HEK293 (cell line): ENCODE measurements at regions not wholly inside any gene's neighbourhood (a gene's known extent, or its start where the extent isn't known, plus 50 kb on each side); places are given as distances from the start of the nearest gene placed in this dataset.
A peak's percentile ranks its signal among the peaks of the same experiment; 100 is the strongest.

Experiments
- CTCF ChIA-PET: fragments of 350-600 bp; formaldehyde crosslinking; extraction: SDS; loops from one replicate; lab custom pipeline; 2021; ENCODE audit warnings: antibody characterized with exemption; lab: Yijun Ruan, JAX
- POLR2A ChIA-PET: fragments of 300-600 bp; formaldehyde crosslinking; extraction: SDS; loops from one replicate; lab custom pipeline; 2020; ENCODE audit warnings: antibody characterized with exemption, inconsistent platforms; lab: Yijun Ruan, JAX
- H3K27ac ChIP-seq: fragments of 200-500 bp; sonication (Bioruptor generic); 2 replicates; pipeline ENCODE4 v1.5.1; 2014; ENCODE audit warnings: low read depth, low read length, control low read depth, inconsistent platforms; ENCODE audit errors: extremely low read depth
- H3K36me3 ChIP-seq, 2 experiments: fragments of 200-500 bp in 1 of 2; sonication (Bioruptor generic) in 1 of 2; 1 replicate in 1 of 2; 2 replicates in 1 of 2; pipeline ENCODE4 v1.5.1; 2014 to 2017; ENCODE audit warnings: inconsistent platforms in 2 of 2, low read length in 2 of 2; ENCODE audit not compliant: control insufficient read depth in 2 of 2, insufficient read depth in 1 of 2
- H3K4me1 ChIP-seq: fragments of 200-500 bp; sonication (Bioruptor generic); 2 replicates; pipeline ENCODE4 v1.5.1; 2014; ENCODE audit warnings: mild to moderate bottlenecking, low read length, inconsistent platforms; ENCODE audit not compliant: control insufficient read depth, insufficient read depth
- H3K4me3 ChIP-seq: 2 replicates; pipeline ENCODE4 v1.5.1; 2011; ENCODE audit warnings: low read depth, mild to moderate bottlenecking, control low read depth, low read length, moderate library complexity
- H3K9me3 ChIP-seq: fragments of 200-500 bp; sonication (Bioruptor generic); 2 replicates; pipeline ENCODE4 v1.5.1; 2014; ENCODE audit warnings: low read depth, low read length, inconsistent platforms; ENCODE audit not compliant: control insufficient read depth, insufficient read depth
- GFI1B ChIP-seq: fragments of 450-650 bp; formaldehyde crosslinking; IDR thresholded peaks from 2 replicates; pipeline ENCODE4 v1.5.1; 2016; ENCODE audit warnings: missing biosample characterization, missing genetic modification characterization
- GLI2 ChIP-seq: fragments of 450-650 bp; formaldehyde crosslinking; IDR thresholded peaks from 2 replicates; pipeline ENCODE4; 2017; ENCODE audit warnings: missing biosample characterization, missing genetic modification characterization, low read depth, borderline replicate concordance
- KLF10 ChIP-seq: fragments of 450-650 bp; IDR thresholded peaks from 2 replicates; pipeline ENCODE4 v1.5.1; 2018; ENCODE audit warnings: missing biosample characterization, mild to moderate bottlenecking, missing genetic modification characterization
- RBAK ChIP-seq: fragments of 450-650 bp; formaldehyde crosslinking; IDR thresholded peaks from 2 replicates; pipeline ENCODE4 v1.5.1; 2016; ENCODE audit warnings: missing biosample characterization, missing genetic modification characterization
- SCRT1 ChIP-seq: fragments of 450-650 bp; formaldehyde crosslinking; IDR thresholded peaks from 2 replicates; pipeline ENCODE4 v1.5.1; 2016; ENCODE audit warnings: missing biosample characterization, missing genetic modification characterization, borderline replicate concordance
- ZFP3 ChIP-seq: fragments of 450-650 bp; formaldehyde crosslinking; IDR thresholded peaks from 2 replicates; pipeline ENCODE4 v1.5.1; 2016; ENCODE audit warnings: low read depth, missing biosample characterization, missing genetic modification characterization
- ZNF132 ChIP-seq: fragments of 450-650 bp; formaldehyde crosslinking; IDR thresholded peaks from 2 replicates; pipeline ENCODE4 v1.5.1; 2017; ENCODE audit warnings: missing biosample characterization, missing genetic modification characterization, borderline replicate concordance
- ZNF175 ChIP-seq: fragments of 450-650 bp; formaldehyde crosslinking; IDR thresholded peaks from 2 replicates; pipeline ENCODE4 v1.5.1; 2016; ENCODE audit warnings: missing biosample characterization, missing genetic modification characterization
- ZNF239 ChIP-seq: fragments of 450-650 bp; formaldehyde crosslinking; IDR thresholded peaks from 2 replicates; pipeline ENCODE4 v1.5.1; 2016; ENCODE audit warnings: missing biosample characterization, missing genetic modification characterization
- ZNF354C ChIP-seq: fragments of 450-650 bp; formaldehyde crosslinking; IDR thresholded peaks from 2 replicates; pipeline ENCODE4 v1.5.1; 2016; ENCODE audit warnings: missing biosample characterization, missing genetic modification characterization, low read depth, borderline replicate concordance
- ZNF426 ChIP-seq: fragments of 450-650 bp; formaldehyde crosslinking; IDR thresholded peaks from 2 replicates; pipeline ENCODE4 v1.5.1; 2017; ENCODE audit warnings: missing biosample characterization, missing genetic modification characterization, mild to moderate bottlenecking, inconsistent platforms, moderate library complexity
- ZNF555 ChIP-seq: fragments of 450-650 bp; formaldehyde crosslinking; conservative IDR thresholded peaks from 2 replicates; pipeline ENCODE4 v1.5.1; 2017; ENCODE audit warnings: missing biosample characterization, mild to moderate bottlenecking, missing genetic modification characterization, inconsistent platforms
- ZNF558 ChIP-seq: fragments of 450-650 bp; formaldehyde crosslinking; IDR thresholded peaks from 2 replicates; pipeline ENCODE4 v1.5.1; 2016; ENCODE audit warnings: missing biosample characterization, missing genetic modification characterization
- ZNF624 ChIP-seq: fragments of 450-650 bp; formaldehyde crosslinking; IDR thresholded peaks from 2 replicates; pipeline ENCODE4 v1.5.1; 2017; ENCODE audit warnings: missing biosample characterization, missing genetic modification characterization
- ZNF626 ChIP-seq: fragments of 450-650 bp; sonication (Bioruptor Pico); formaldehyde crosslinking; IDR thresholded peaks from 2 replicates; pipeline ENCODE4 v1.5.1; 2018; ENCODE audit warnings: missing biosample characterization, missing genetic modification characterization, inconsistent platforms
- ZXDB ChIP-seq: fragments of 450-650 bp; formaldehyde crosslinking; IDR thresholded peaks from 2 replicates; pipeline ENCODE4 v1.5.1; 2016; ENCODE audit warnings: missing biosample characterization, missing genetic modification characterization
- TF ChIP-seq, protein P1 (sequence below): fragments of 450-650 bp; formaldehyde crosslinking; optimal IDR thresholded peaks from 2 replicates; pipeline ENCODE3; 2016; ENCODE audit warnings: missing biosample characterization, mild to moderate bottlenecking, missing genetic modification characterization
- TF ChIP-seq, protein P2 (sequence below): fragments of 450-650 bp; formaldehyde crosslinking; IDR thresholded peaks from 2 replicates; pipeline ENCODE4 v1.5.1; 2016; ENCODE audit warnings: missing biosample characterization, missing genetic modification characterization, low read depth
- TF ChIP-seq, protein P3 (sequence below): fragments of 450-650 bp; formaldehyde crosslinking; IDR thresholded peaks from 2 replicates; pipeline ENCODE4 v1.5.1; 2016; ENCODE audit warnings: missing biosample characterization, missing genetic modification characterization

DNA sequence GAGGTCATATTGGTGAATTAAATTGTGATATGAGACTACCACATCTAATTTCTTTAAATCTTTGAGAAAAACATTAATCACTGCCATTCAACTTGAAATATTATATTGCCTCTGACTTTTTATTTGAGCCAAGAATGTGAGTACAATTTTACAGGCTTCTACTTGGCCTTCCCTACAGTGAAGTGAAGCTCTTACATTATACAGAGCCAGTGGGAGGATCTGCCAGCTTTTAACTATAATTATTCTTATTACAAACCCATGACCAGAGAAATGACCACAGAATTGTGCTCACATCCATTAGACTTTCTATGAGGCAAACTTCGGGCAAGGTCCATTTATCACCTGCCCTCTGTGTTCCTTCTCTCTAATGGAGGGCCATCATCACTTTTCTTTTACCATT, 114.2 kb downstream of the RERGL start:
- CTCF ChIA-PET, result interaction anchor here (0.6 to 1.4 kb wide), 2 partner anchors 15 to 343 kb away, joined by 3 to 4 read pairs; no protein-coding TSS in a partner anchor

DNA sequence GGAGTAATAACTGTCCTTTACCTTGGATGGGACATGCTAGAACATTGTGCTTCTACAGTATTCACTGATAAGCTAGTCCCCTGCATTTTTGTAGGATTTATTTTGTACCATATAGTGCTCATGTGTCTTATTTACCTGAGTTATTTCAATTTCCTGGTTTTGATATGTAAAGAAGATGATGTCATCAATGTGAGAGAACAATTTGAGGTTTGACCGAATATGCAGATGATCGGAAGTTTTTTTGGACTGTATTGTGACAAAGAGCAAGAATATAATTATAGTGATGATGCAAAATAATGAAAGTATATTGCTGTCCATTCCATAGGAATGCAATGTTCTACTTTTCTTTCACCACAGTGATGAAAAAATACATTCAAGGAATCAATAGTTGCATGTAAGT, 114.8 kb downstream of the RERGL start:
- POLR2A ChIA-PET, result no interaction called here
- CTCF ChIA-PET, result interaction anchor here (0.6 to 1.4 kb wide), 2 partner anchors 15 to 344 kb away, joined by 3 to 4 read pairs; no protein-coding TSS in a partner anchor
- Histone ChIP-seq H3K27ac (no peak overlapping the region), H3K9me3 (no peaks in the 10 kb centered on the region), H3K4me3 (no peak overlapping the region), H3K36me3 (no peaks in the 10 kb centered on the region), H3K4me1 (no peaks in the 10 kb centered on the region)
- TF ChIP-seq, protein P1, sequence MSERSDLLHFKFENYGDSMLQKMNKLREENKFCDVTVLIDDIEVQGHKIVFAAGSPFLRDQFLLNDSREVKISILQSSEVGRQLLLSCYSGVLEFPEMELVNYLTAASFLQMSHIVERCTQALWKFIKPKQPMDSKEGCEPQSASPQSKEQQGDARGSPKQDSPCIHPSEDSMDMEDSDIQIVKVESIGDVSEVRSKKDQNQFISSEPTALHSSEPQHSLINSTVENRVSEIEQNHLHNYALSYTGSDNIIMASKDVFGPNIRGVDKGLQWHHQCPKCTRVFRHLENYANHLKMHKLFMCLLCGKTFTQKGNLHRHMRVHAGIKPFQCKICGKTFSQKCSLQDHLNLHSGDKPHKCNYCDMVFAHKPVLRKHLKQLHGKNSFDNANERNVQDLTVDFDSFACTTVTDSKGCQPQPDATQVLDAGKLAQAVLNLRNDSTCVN (tag by site-specific recombination), result no peak
- TF ChIP-seq, protein P2, sequence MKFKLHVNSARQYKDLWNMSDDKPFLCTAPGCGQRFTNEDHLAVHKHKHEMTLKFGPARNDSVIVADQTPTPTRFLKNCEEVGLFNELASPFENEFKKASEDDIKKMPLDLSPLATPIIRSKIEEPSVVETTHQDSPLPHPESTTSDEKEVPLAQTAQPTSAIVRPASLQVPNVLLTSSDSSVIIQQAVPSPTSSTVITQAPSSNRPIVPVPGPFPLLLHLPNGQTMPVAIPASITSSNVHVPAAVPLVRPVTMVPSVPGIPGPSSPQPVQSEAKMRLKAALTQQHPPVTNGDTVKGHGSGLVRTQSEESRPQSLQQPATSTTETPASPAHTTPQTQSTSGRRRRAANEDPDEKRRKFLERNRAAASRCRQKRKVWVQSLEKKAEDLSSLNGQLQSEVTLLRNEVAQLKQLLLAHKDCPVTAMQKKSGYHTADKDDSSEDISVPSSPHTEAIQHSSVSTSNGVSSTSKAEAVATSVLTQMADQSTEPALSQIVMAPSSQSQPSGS (tag by site-specific recombination), result peak; percentile 39; the same call in 1 of the 2 replicates
- TF ChIP-seq ZXDB (tag by site-specific recombination) (no peak), ZNF426 (tag by site-specific recombination) (no peak)

More for the DNA sequence above, 114.2 kb downstream of the RERGL start:
- H3K9me3 ChIP-seq, result no peaks in the 10 kb centered on the region
- no peak overlapping the region for H3K27ac ChIP-seq
- POLR2A ChIA-PET, result no interaction called here
- TF ChIP-seq ZNF239 (no peak), ZFP3 (no peak), ZNF558 (tag by site-specific recombination) (no peak), ZNF626 (no peak), GFI1B (tag by site-specific recombination) (no peak)
- TF ChIP-seq, all 188 proteins: peak for 0
- Histone ChIP-seq H3K36me3 (no peaks in the 10 kb centered on the region), H3K4me1 (no peaks in the 10 kb centered on the region), H3K4me3 (no peak overlapping the region)

DNA sequence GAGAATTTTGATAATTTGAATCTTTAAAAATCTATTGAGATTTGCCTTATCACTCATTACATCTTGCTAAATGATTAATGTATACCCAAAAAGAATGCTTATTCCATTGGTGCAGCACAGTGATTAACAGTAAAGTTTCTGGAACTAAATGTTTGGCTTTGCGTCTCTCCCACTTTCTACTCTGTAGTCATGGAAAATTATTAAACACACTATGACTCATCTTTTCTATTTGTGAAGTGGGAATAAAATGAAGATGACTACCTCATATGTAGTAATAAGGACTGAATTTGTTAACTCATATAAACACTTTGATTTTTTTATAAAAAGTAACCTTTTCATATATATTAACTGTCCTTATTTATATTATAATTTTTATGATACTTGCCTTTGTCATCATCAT, 118.1 kb downstream of the RERGL start:
- no peak overlapping the region for H3K4me3 ChIP-seq
- H3K36me3 ChIP-seq, result no peaks in the 10 kb centered on the region
- no peak overlapping the region for H3K27ac ChIP-seq
- H3K4me1 ChIP-seq, result no peaks in the 10 kb centered on the region
- CTCF ChIA-PET, result no interaction called here
- no peak for TF ChIP-seq KLF10 (tag by site-specific recombination)
- H3K9me3 ChIP-seq, result no peaks in the 10 kb centered on the region
- POLR2A ChIA-PET, result no interaction called here

DNA sequence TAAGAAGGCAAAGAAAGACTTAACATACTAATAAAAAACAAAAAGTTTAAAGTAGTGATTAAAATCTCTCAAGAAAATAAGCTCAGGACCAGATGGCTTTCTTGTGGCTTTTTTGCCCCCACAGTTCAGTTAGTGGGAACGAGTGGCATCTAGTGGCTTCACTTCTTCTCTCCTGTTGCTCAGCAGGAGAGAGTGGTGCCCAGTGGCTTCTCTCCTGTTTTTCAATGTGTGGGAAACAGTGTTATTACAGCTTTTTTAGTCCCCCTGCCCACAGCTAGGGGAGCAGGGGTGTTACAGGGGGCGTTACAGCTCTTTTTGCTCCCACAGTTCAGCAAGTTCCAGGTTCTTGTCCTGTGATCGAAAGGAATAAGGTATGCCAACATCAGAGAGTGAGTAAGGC, 135.2 kb downstream of the RERGL start:
- POLR2A ChIA-PET, result no interaction called here
- Histone ChIP-seq H3K36me3 (no peaks in the 10 kb centered on the region), H3K9me3 (no peaks in the 10 kb centered on the region), H3K27ac (no peak overlapping the region), H3K4me1 (no peaks in the 10 kb centered on the region), H3K4me3 (no peak overlapping the region)
- TF ChIP-seq ZNF354C (tag by site-specific recombination) (no peak), ZXDB (tag by site-specific recombination) (no peak), ZNF175 (tag by site-specific recombination) (no peak), ZNF624 (tag by site-specific recombination) (no peak), SCRT1 (no peak), GLI2 (no peak), ZNF132 (tag by site-specific recombination) (no peak), RBAK (tag by site-specific recombination) (no peak), ZNF555 (no peak)
- TF ChIP-seq, protein P3, sequence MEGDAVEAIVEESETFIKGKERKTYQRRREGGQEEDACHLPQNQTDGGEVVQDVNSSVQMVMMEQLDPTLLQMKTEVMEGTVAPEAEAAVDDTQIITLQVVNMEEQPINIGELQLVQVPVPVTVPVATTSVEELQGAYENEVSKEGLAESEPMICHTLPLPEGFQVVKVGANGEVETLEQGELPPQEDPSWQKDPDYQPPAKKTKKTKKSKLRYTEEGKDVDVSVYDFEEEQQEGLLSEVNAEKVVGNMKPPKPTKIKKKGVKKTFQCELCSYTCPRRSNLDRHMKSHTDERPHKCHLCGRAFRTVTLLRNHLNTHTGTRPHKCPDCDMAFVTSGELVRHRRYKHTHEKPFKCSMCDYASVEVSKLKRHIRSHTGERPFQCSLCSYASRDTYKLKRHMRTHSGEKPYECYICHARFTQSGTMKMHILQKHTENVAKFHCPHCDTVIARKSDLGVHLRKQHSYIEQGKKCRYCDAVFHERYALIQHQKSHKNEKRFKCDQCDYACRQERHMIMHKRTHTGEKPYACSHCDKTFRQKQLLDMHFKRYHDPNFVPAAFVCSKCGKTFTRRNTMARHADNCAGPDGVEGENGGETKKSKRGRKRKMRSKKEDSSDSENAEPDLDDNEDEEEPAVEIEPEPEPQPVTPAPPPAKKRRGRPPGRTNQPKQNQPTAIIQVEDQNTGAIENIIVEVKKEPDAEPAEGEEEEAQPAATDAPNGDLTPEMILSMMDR (tag by site-specific recombination), result no peak
- CTCF ChIA-PET, result no interaction called here
